Activated effector memory CD4-positive, alpha-beta T cell treated with anti-CD3 and anti-CD28 coated beads, Interleukin-2, amount 50 U/mL, for 16 hours (primary cell): ENCODE measurements at regions not wholly inside any gene's neighbourhood (a gene's known extent, or its start where the extent isn't known, plus 50 kb on each side); places are given as distances from the start of the nearest gene placed in this dataset.

Experiments
- DNase-seq: peaks from one replicate; pipeline ENCODE4 v3.0.0-alpha.2; 2020

DNA sequence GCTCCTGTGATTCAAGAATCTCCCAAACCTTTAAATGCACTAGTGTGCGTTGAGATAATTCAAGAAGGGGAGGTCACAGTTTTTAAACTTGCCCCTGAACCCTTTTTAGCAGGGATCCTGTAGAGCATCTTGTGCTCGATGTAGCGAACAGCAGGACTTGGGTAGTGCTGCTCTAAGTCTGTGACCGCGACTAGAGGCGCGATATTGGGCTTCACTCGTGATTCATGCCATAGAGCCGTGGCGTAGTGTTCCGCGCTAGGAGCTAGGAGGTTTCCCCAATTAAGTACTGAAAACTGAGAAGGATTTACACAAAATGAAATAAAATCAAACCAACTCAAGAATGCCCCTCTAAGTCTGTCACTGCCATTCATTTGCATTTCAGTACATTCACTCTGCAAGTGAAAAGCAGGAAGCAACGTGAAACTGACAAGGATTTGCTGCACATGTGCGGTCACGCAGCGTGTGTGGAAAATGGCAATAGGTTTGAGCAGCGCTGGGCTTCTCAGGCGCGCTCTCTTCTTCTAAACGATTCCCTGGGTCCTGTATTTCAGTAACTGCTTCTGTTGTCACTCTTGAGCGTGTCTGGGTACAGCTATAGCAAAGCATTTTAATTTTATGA is 1135.9 kb upstream of the WWC1 start:
- no peak for DNase-seq

DNA sequence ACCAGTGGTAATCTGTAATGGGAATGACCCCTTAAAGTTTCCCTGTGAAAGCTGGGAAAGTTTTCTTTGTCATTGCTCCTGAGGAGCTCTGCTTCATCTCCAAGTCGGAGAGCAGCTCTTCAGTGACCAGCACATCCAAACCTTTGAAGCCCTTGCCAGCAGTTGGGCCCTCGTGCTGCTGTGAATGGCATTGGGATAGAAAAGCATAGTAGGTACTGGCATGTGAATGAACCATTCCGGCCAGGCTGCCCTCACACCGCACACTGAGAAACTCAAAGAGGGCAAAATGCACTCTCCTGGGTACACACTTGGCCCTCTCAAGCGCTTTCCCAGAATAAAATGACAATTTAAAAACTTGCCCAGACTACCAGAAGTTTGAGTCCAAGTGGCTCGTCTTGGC is 1135.0 kb upstream of the WWC1 start:
- DNase-seq = no peak

- DNase-seq = no peak
Observed at GRCh38 chr5:167158588-167158987, 1132.9 kb upstream of the WWC1 start.

DNA sequence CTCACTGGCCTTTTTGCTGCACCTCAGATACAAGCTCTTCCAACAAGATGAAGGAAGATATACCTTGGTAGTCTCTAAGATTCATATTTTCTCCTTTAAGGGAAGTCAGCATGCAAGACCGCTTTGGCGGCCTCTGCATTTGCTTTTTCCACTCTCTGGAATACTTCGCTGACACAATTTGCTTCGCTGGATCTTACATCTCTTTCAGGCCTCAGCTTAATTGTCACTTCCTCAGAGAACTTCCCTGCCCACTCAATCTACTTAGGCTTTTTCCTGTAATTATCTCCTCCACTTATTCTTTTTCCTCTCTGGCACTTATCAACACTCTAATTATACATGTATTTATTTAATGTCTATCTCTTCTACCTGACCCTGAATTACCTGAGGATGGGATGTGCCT is 1131.1 kb upstream of the WWC1 start:
- DNase-seq = no peak

DNA sequence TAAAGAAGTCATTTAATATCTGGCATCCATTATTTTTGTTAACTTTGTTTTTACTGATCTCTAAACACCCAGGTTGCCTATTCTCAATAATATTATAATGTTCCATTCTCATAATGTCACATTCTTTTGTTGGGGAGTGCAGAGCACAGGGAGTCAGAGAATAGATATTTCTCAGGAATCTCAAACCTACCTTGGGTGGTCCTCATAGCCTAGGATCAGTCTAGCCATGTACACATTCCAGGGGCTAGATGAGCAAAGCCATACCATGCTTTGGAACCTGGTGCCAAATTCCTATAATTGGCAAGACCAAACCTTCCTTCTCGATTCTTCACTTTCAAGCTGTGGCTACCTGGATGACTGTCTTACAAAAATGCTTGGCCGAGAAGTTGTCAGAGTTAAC is 1124.7 kb upstream of the WWC1 start:
- no peak for DNase-seq

DNA sequence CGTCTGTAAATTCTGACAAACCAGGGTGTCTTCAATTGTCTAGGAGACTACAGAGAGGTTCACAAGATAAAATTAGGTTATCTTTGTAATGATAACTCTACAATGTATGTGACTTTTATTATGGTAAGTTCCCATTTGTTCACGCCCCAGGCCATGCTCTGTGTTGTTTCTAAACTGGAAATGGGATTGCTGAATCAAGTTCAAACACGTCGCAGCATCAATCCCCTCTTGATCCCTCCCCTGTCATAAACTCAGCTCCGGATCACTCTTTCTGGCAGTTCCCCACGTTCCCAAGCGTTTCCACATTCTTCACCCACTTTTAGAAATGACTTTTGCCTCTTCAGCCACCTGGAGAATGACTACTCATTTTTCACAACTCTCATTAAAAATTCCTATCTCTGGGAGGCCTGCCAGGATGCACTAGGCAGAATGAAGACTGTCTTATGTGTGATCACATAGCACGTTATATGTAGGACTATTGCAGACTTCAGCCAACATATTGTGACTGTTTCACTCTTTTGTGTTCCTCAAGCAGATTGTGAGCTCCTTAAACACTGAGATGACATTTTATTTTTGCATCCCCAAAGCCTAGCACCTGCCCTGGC is 1124.2 kb upstream of the WWC1 start:
- no peak for DNase-seq

- DNase-seq = no peak
Observed at GRCh38 chr5:167168971-167169370, 1122.5 kb upstream of the WWC1 start.

DNA sequence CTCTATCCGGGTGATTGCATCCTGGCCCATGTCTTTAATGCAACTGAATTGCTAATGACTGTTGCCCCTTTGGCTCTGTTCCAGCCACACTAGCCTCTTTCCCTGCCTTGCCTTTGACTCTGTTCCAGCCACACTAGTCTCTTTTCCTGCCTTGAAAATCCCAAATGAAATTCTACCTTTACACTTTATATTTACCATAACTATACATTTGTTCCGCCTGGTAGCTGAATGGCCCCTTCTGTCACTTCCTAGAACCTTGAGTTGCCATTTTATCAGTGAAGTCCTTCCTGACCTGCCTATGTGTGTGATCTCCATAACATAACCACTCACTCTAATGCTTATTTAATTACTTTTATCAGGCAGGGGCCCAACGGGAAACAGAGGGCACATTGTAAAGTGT is 1120.4 kb upstream of the WWC1 start:
- DNase-seq = no peak

DNA sequence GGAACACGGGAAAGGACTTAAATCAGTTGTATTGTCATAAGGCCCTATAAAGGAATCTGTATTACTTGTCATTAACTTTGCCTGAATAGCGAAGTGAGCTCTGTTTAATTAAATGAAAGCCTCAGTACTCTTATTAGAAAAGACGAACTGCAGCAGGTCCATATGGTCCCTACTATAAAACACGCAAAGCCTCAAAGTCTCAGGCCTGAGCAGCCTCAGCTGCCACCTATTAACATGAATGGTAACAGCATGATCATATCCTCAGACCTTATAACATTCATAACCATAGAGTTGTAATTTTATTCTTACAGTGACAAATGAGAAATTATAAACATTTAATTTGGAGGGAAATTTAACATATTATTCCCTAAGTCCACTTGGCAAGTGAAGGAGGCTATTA is 1113.7 kb upstream of the WWC1 start:
- no peak for DNase-seq

DNA sequence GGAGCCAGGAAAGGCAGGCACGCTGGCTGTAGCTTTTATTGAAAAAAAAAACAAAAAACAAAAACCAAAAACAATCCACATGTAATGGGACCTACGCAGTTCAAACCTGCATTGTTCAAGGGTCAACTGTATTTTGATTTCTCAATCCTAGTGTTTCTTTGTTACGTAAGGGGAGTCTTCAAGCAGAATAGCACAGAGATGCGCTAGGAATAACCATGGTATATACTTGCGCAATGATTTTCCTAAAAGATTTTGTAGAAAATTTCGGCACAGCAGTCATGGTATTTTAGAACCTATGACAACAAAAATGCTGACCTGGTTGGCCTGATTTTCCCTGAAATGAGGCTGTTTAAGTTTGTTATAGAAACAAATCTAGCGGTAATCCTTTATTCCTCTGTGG is 1110.5 kb upstream of the WWC1 start:
- DNase-seq = no peak

DNA sequence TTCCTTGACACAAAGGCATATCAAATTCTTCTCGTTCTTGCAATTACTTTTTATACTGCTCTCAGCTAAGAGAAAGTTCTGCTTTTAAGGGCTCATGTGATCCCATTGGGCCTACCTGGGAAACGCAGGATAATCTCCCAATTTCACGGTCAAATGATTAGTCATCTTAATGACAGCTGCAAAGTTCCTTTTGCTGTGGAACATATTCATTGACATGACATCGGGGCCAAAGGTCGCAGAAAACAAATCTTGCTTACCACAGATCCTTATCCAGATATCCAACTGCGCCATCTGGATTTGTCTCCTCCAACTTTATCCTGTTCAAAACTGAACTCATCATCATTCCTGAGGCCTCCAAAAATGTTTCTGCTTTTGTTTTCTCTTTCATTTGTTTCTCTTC is 1085.6 kb upstream of the WWC1 start:
- no peak for DNase-seq

DNA sequence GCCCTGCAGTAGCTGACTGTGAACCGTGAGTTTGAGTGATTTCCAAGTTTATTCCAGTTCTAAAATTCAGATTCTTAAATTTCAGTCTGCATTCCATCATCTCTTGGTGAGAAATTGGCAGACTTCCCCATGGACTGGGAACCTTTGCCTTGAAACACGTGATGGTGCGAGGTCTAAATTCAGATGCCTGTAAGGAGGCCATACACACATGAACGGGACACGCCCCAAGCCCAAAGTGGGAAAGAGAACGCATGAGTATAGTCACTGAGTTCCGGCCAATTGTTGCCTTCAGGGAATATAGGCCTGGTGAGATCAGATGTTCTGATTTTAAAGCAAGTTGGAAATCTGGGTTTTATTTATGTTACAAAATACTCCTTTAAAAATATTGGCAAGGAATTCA is 1084.4 kb upstream of the WWC1 start:
- no peak for DNase-seq

- no peak for DNase-seq
Observed at GRCh38 chr5:167208911-167209310, 1082.5 kb upstream of the WWC1 start.

DNA sequence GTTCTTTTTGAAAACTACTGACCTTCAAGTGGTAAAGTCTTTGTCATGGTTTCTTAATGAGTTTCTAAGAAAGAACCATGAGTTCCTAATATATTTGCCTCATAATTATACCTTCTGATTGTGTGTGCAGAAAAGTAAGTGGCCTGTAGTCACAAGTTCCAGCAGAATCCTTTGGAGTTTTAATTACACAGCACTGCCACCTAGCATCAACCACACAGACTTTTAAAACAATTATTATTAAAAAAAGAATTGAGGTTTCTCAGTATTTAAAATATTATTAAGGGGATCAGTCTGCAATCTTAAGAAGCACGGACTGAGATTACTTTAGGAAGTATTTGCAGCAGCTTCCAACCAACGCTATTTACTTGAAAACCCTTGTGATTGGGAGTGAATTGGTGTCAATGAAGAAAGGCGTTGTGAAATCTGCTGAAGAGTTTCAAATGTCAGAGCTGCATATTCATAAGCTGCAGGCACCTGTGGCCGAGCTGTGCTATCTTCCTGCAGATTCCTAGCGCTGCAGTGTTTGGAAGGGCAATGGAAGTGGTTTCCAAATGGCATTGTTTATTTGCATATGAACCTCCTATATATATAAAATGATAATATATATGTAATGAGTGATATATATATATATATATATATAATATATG is 1074.2 kb upstream of the WWC1 start:
- no peak for DNase-seq

GRCh38 chr5:167219298-167219697 is 1072.1 kb upstream of the WWC1 start:
- DNase-seq = no peak

DNA sequence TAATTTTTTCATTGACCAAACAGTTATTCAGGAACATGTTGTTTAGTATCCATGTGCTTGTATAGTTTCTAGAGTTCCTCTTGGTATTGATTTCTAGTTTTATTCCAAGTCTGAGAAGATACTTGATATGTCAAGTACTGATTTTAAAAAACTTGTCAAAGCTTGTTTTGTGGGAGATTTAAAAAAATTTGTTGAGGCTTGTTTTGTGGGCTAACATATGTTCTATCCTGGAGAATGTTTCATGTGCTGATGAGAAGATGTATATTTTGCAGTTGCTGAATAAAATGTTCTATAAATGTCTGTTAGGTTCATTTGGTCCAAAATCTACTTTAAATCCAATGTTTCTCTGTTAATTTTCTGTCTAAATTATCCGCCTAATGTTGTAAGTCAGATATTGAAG is 1065.1 kb upstream of the WWC1 start:
- DNase-seq = no peak

DNA sequence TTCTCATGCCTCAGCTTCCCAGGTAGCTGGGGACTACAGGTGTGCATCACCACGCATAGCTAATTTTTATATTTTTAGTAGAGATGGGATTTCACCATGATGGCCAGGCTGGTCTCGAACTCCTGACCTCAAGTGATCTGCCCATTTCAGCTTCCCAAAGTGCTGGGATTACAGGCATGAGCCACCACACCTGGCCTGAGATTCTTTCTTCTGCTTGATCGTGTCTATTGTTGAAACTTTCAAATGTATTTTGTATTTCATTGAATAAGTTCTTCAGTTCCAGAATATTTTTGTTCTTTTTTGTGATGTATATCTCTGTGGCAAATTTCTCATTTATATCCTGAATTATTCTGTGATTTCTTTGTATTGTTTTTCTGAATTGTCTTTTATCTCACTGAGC is 1063.3 kb upstream of the WWC1 start:
- no peak for DNase-seq

DNA sequence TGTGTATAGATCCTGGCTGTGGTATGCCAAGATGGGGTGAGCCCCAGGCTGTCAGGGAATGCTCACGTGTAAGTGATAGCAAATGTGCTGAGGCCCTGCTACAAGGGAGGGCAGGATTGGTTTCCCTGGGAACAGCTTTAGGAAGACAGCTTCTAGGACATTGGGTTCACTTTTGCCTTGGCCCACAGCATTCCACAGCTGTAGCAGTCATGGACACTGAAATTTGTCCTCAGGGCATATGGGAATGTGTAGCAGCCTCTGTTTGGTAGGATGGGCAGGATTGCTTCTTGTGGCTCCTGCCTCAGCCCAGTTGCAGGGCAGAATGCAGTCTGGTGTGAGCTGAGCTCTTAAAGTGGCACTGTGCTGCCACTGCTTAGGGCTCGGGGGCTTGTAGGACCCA is 1061.7 kb upstream of the WWC1 start:
- no peak for DNase-seq

DNA sequence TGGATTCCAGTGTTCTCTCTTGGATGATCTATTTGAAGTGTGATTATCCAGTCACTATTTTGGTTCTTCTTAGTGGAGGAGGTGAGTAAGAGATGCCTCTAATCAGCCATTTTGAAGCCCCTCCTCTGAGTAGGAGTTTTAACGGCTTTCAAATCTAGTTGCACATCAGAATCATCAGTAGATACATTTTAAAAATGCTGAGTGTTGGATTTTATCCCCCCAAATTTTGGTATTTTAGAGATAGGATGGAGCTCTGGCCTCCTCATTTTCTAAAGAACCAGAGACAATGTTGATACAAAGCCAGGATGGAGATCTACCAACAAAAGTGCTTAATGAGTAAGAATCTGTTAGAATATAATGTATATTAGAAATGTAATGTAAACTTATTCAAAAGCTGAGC is 1061.0 kb upstream of the WWC1 start:
- no peak for DNase-seq

GRCh38 chr5:167232675-167233311 is 1058.7 kb upstream of the WWC1 start:
- DNase-seq = no peak

GRCh38 chr5:167233507-167234220 is 1057.8 kb upstream of the WWC1 start:
- no peak for DNase-seq

GRCh38 chr5:167241436-167242067 is 1049.9 kb upstream of the WWC1 start:
- no peak for DNase-seq

DNA sequence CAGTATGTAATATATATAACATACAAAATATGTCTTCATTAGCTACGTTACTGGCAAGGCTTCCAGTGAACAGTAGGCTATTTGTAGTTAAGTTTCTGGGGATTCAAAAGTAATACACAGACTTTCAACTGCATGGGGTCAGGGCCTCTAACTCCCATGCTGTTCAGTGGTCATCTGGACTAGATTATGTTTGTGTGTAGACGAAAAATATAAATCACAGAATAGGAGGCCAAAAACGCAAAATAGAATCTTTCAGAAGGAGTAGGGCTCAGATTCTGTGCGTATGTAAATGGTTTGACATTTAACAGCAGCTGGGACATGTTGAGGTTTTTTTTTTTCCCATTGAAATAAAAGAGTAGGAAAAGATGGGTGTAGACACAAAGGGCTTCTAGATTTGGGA is 1048.7 kb upstream of the WWC1 start:
- DNase-seq = no peak
